ENCODE measurements at regions not wholly inside any gene's neighbourhood (a gene's known extent, or its start where the extent isn't known, plus 50 kb on each side); places are given as distances from the start of the nearest gene placed in this dataset.

DNA sequence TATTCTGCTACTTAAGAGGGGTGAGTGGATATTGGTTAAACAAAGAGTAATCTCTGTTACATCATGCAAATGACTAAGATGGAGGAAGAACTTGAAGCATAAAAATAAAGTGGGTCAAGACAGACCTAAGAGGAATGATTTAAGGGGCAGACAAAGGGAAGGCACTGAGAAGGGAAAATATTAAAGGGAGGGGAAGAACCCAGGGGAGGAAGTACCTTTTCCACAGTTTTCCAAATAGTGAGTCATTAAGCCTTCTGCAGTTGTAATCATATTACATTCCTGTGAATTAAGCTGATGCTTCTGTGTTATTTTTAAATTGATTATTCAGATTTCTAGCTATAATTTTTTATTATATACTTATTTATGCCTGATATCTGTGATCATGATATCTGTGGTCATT is 253.3 kb downstream of the CENPC start:
- ChIA-PET POLR2A (no interaction called here), CTCF (ENCODE audit: low intra/inter-chr PET ratio, low total read pairs) (no interaction called here)
- no peaks in the 10 kb centered on the region for H3K27me3 ChIP-seq (ENCODE audit: control insufficient read depth in 1 of 2, insufficient read depth in 2 of 2, low read length in 2 of 2)
- no peak overlapping the region for H2AFZ ChIP-seq (ENCODE audit: low read length)
- H3K36me3 ChIP-seq (replicated peaks in 1 of 2; ENCODE audit: control insufficient read depth in 1 of 2, insufficient read depth in 2 of 2, low read length in 2 of 2): no peaks in the 10 kb centered on the region
- FAIRE-seq (no peak), ATAC-seq (no peak), DNase-seq (ENCODE audit: low spot score) (no peak)
- no TSS peak for BruUV-seq (replicated peaks)
- no peak overlapping the region for H3K4me3 ChIP-seq (replicated peaks in 1 of 3; ENCODE audit: insufficient read depth in 1 of 3, low read depth in 2 of 3, low read length in 3 of 3)
- H3K9me3 ChIP-seq (ENCODE audit: low read length): no peaks in the 10 kb centered on the region
- H3K4me1 ChIP-seq (ENCODE audit: insufficient read depth, low read length): no peaks in the 10 kb centered on the region
- no peak overlapping the region for H3K9ac ChIP-seq (ENCODE audit: insufficient read depth, low read depth, low read length)
- H3K27ac ChIP-seq (ENCODE audit: extremely low read length, insufficient read depth, low read length): no peak overlapping the region
- intact Hi-C loops (cut with micrococcal nuclease; ENCODE audit: unreplicated experiment): no loop called here
- H3K4me2 ChIP-seq (ENCODE audit: low read depth, low read length): no peak overlapping the region
- in situ Hi-C loops (cut with HindIII; ENCODE audit: extremely low pct_ligation_motif_present, low pct_unique_long_range_greater_than_20kb): no loop called here
- H4K20me1 ChIP-seq (ENCODE audit: insufficient read depth, low read length): no peaks in the 10 kb centered on the region
- H3K79me2 ChIP-seq (ENCODE audit: insufficient read depth, low read length): no peaks in the 10 kb centered on the region
- TF ChIP-seq, protein P1, sequence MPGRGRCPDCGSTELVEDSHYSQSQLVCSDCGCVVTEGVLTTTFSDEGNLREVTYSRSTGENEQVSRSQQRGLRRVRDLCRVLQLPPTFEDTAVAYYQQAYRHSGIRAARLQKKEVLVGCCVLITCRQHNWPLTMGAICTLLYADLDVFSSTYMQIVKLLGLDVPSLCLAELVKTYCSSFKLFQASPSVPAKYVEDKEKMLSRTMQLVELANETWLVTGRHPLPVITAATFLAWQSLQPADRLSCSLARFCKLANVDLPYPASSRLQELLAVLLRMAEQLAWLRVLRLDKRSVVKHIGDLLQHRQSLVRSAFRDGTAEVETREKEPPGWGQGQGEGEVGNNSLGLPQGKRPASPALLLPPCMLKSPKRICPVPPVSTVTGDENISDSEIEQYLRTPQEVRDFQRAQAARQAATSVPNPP (CRISPR knock-in tag; IDR thresholded peaks at IDR 0.05): no peak
- TF ChIP-seq, protein P2, sequence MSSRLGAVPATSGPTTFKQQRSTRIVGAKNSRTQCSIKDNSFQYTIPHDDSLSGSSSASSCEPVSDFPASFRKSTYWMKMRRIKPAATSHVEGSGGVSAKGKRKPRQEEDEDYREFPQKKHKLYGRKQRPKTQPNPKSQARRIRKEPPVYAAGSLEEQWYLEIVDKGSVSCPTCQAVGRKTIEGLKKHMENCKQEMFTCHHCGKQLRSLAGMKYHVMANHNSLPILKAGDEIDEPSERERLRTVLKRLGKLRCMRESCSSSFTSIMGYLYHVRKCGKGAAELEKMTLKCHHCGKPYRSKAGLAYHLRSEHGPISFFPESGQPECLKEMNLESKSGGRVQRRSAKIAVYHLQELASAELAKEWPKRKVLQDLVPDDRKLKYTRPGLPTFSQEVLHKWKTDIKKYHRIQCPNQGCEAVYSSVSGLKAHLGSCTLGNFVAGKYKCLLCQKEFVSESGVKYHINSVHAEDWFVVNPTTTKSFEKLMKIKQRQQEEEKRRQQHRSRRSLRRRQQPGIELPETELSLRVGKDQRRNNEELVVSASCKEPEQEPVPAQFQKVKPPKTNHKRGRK (CRISPR knock-in tag; IDR thresholded peaks at IDR 0.05): no peak
- TF ChIP-seq ZNF33B (CRISPR knock-in tag; IDR thresholded peaks at IDR 0.05): no peak
- TF ChIP-seq, protein P3, sequence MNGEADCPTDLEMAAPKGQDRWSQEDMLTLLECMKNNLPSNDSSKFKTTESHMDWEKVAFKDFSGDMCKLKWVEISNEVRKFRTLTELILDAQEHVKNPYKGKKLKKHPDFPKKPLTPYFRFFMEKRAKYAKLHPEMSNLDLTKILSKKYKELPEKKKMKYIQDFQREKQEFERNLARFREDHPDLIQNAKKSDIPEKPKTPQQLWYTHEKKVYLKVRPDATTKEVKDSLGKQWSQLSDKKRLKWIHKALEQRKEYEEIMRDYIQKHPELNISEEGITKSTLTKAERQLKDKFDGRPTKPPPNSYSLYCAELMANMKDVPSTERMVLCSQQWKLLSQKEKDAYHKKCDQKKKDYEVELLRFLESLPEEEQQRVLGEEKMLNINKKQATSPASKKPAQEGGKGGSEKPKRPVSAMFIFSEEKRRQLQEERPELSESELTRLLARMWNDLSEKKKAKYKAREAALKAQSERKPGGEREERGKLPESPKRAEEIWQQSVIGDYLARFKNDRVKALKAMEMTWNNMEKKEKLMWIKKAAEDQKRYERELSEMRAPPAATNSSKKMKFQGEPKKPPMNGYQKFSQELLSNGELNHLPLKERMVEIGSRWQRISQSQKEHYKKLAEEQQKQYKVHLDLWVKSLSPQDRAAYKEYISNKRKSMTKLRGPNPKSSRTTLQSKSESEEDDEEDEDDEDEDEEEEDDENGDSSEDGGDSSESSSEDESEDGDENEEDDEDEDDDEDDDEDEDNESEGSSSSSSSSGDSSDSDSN (CRISPR knock-in tag; IDR thresholded peaks at IDR 0.05): no peak
- no peak for TF ChIP-seq SP1 (IDR thresholded peaks at IDR 0.05)
- TF ChIP-seq SP1 (CRISPR knock-in tag; IDR thresholded peaks at IDR 0.05): no peak
- TF ChIP-seq HNRNPH1 (optimal IDR thresholded peaks at IDR 0.05; ENCODE audit: low read depth, low read length): no peak
- TF ChIP-seq HDAC2 (CRISPR knock-in tag; IDR thresholded peaks at IDR 0.05): no peak
- TF ChIP-seq NBN (conservative IDR thresholded peaks at IDR 0.05): no peak
- TF ChIP-seq ZNF251 (CRISPR knock-in tag; IDR thresholded peaks at IDR 0.05): no peak
- TF ChIP-seq, protein P4, sequence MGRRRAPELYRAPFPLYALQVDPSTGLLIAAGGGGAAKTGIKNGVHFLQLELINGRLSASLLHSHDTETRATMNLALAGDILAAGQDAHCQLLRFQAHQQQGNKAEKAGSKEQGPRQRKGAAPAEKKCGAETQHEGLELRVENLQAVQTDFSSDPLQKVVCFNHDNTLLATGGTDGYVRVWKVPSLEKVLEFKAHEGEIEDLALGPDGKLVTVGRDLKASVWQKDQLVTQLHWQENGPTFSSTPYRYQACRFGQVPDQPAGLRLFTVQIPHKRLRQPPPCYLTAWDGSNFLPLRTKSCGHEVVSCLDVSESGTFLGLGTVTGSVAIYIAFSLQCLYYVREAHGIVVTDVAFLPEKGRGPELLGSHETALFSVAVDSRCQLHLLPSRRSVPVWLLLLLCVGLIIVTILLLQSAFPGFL (CRISPR knock-in tag; IDR thresholded peaks at IDR 0.05): no peak
- no peak for TF ChIP-seq HOXA5 (CRISPR knock-in tag; IDR thresholded peaks at IDR 0.05)
- no peak for TF ChIP-seq HOXD1 (CRISPR knock-in tag; IDR thresholded peaks at IDR 0.05)
- TF ChIP-seq, protein P5, sequence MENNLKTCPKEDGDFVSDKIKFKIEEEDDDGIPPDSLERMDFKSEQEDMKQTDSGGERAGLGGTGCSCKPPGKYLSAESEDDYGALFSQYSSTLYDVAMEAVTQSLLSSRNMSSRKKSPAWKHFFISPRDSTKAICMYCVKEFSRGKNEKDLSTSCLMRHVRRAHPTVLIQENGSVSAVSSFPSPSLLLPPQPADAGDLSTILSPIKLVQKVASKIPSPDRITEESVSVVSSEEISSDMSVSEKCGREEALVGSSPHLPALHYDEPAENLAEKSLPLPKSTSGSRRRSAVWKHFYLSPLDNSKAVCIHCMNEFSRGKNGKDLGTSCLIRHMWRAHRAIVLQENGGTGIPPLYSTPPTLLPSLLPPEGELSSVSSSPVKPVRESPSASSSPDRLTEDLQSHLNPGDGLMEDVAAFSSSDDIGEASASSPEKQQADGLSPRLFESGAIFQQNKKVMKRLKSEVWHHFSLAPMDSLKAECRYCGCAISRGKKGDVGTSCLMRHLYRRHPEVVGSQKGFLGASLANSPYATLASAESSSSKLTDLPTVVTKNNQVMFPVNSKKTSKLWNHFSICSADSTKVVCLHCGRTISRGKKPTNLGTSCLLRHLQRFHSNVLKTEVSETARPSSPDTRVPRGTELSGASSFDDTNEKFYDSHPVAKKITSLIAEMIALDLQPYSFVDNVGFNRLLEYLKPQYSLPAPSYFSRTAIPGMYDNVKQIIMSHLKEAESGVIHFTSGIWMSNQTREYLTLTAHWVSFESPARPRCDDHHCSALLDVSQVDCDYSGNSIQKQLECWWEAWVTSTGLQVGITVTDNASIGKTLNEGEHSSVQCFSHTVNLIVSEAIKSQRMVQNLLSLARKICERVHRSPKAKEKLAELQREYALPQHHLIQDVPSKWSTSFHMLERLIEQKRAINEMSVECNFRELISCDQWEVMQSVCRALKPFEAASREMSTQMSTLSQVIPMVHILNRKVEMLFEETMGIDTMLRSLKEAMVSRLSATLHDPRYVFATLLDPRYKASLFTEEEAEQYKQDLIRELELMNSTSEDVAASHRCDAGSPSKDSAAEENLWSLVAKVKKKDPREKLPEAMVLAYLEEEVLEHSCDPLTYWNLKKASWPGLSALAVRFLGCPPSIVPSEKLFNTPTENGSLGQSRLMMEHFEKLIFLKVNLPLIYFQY (CRISPR knock-in tag; IDR thresholded peaks at IDR 0.05; ENCODE audit: borderline replicate concordance): no peak
- TF ChIP-seq PHF20 (CRISPR knock-in tag; IDR thresholded peaks at IDR 0.05): no peak
- TF ChIP-seq, protein P6, sequence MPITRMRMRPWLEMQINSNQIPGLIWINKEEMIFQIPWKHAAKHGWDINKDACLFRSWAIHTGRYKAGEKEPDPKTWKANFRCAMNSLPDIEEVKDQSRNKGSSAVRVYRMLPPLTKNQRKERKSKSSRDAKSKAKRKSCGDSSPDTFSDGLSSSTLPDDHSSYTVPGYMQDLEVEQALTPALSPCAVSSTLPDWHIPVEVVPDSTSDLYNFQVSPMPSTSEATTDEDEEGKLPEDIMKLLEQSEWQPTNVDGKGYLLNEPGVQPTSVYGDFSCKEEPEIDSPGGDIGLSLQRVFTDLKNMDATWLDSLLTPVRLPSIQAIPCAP (CRISPR knock-in tag; IDR thresholded peaks at IDR 0.05; ENCODE audit: low read depth): no peak

Measured in HepG2 (cell line).